ENCODE measurements at regions not wholly inside any gene's neighbourhood (a gene's known extent, or its start where the extent isn't known, plus 50 kb on each side); places are given as distances from the start of the nearest gene placed in this dataset.

DNA sequence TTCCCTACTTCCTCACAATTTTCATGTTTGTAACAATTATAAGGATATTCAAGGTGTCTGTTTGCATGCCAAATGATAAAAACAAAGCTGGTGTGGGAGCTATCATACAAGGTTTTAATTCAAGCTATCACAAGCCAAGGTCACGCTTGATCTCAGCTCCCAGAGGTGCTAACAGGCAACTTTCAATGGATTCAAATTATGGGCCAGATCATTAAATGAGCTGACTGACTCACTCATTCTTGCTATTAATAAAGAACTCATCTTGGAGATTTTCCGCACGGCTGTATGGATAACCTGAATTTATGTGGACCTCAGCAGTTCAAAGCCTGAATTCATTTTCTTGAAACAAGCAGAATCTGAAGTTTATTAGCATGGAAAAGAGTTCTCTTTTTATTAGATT lies 267.3 kb upstream of the CDH6 start:
- H3K27ac Mint-ChIP-seq = peak overlapping the region in 2 of 3 experiments; percentile 6 to 33
- no peaks in the 10 kb centered on the region for H3K4me1 Mint-ChIP-seq
- no peaks in the 10 kb centered on the region for H3K36me3 Mint-ChIP-seq (ENCODE audit: low read depth)
- H3K4me3 Mint-ChIP-seq = no peak overlapping the region
- no peaks in the 10 kb centered on the region for H3K27me3 Mint-ChIP-seq (ENCODE audit: low read depth)
- peaks cover 3% of the 10 kb centered on the region for H3K9me3 Mint-ChIP-seq
- TF ChIP-seq, protein P1, sequence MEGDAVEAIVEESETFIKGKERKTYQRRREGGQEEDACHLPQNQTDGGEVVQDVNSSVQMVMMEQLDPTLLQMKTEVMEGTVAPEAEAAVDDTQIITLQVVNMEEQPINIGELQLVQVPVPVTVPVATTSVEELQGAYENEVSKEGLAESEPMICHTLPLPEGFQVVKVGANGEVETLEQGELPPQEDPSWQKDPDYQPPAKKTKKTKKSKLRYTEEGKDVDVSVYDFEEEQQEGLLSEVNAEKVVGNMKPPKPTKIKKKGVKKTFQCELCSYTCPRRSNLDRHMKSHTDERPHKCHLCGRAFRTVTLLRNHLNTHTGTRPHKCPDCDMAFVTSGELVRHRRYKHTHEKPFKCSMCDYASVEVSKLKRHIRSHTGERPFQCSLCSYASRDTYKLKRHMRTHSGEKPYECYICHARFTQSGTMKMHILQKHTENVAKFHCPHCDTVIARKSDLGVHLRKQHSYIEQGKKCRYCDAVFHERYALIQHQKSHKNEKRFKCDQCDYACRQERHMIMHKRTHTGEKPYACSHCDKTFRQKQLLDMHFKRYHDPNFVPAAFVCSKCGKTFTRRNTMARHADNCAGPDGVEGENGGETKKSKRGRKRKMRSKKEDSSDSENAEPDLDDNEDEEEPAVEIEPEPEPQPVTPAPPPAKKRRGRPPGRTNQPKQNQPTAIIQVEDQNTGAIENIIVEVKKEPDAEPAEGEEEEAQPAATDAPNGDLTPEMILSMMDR (IDR thresholded peaks at IDR 0.05; ENCODE audit: unreplicated experiment in 3 of 3) = no peak

DNA sequence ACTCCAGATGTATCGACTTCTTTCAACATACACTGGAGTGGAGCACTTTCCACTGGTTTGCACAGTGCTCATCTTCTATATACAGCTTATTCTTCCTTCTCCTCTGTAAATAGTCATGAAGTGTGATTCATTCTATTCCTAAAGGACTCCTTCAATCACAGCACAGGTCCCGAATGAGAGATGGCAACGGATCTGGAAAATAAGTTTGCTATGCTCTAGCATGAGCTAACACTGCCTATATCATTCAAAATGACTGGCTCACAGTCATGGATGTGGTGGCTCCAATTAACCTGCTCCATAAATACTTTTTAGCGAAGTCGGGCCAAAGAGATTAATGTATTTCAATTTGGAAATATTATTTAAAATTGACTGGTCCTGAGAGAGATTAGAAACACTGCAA lies 272.1 kb upstream of the CDH6 start:
- H3K36me3 Mint-ChIP-seq (ENCODE audit: low read depth) = no peaks in the 10 kb centered on the region
- H3K9me3 Mint-ChIP-seq = peaks cover 3% of the 10 kb centered on the region

GRCh38 chr5:30918171-30918570 lies 275.3 kb upstream of the CDH6 start:
- no peak overlapping the region for H3K4me3 Mint-ChIP-seq
- no peaks in the 10 kb centered on the region for H3K9me3 Mint-ChIP-seq
- no peaks in the 10 kb centered on the region for H3K27me3 Mint-ChIP-seq (ENCODE audit: low read depth)
- TF ChIP-seq, protein P1 (IDR thresholded peaks at IDR 0.05; ENCODE audit: unreplicated experiment in 3 of 3) = no peak
- H3K36me3 Mint-ChIP-seq (ENCODE audit: low read depth) = no peaks in the 10 kb centered on the region
- no peaks in the 10 kb centered on the region for H3K4me1 Mint-ChIP-seq
- no peak overlapping the region for H3K27ac Mint-ChIP-seq

More for the DNA sequence above, 272.1 kb upstream of the CDH6 start:
- Mint-ChIP-seq H3K4me3 (no peak overlapping the region), H3K4me1 (no peaks in the 10 kb centered on the region), H3K27ac (no peak overlapping the region), H3K27me3 (ENCODE audit: low read depth) (no peaks in the 10 kb centered on the region)
- TF ChIP-seq, protein P1 (IDR thresholded peaks at IDR 0.05; ENCODE audit: unreplicated experiment in 3 of 3) = no peak

DNA sequence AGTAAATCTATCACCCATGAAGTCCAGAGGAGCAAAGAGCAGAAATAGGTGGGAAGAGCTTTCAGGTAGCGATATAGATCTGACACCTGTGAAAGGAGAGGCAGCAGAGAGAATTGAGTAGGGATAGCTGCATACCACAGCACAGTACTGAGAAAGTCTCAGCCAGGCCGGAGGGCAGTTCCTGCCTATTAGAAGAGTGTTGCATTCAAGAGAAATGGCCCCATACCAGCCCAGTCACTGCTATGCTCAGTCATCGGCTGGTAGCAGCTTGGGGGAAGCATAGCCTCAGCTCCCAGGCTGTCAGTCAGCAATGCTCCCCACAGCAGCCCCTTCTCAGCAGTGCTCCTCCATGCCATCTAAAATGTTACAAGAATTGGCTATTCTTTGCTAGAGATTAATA lies 285.1 kb upstream of the CDH6 start:
- no peaks in the 10 kb centered on the region for H3K9me3 Mint-ChIP-seq
- H3K27ac Mint-ChIP-seq = no peak overlapping the region
- H3K4me3 Mint-ChIP-seq = no peak overlapping the region
- no peaks in the 10 kb centered on the region for H3K36me3 Mint-ChIP-seq (ENCODE audit: low read depth)
- TF ChIP-seq, protein P1 (IDR thresholded peaks at IDR 0.05; ENCODE audit: unreplicated experiment in 3 of 3) = no peak
- peaks cover 6% of the 10 kb centered on the region for H3K27me3 Mint-ChIP-seq (ENCODE audit: low read depth)
- H3K4me1 Mint-ChIP-seq = no peaks in the 10 kb centered on the region

- Mint-ChIP-seq H3K36me3 (ENCODE audit: low read depth) (no peaks in the 10 kb centered on the region), H3K4me1 (no peaks in the 10 kb centered on the region), H3K27ac (no peak overlapping the region), H3K27me3 (ENCODE audit: low read depth) (no peaks in the 10 kb centered on the region), H3K9me3 (no peaks in the 10 kb centered on the region), H3K4me3 (no peak overlapping the region)
- TF ChIP-seq, protein P1 (IDR thresholded peaks at IDR 0.05; ENCODE audit: unreplicated experiment in 3 of 3) = no peak
Observed at GRCh38 chr5:30900367-30900766, 293.1 kb upstream of the CDH6 start.

DNA sequence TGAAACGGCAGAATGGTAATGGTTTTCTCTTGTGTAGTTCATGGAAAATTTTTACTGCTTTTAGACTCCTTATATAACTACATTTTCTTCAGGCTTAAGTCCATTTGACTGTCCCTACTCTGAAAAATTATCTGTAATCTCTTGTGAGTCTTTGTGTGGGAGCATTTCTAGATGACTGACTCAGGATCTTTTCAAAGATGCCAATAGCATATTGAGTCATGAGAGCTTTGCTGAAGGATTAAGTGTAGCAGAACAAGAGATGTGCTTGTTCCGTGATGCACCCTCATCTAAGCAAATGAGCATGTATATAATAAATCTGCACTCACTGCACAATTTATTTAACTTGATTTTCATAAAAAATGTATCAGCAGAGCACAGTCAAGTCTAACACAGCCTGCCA lies 298.7 kb upstream of the CDH6 start:
- no peaks in the 10 kb centered on the region for H3K4me1 Mint-ChIP-seq

More for the DNA sequence above, 298.7 kb upstream of the CDH6 start:
- no peaks in the 10 kb centered on the region for H3K27me3 Mint-ChIP-seq (ENCODE audit: low read depth)
- H3K4me3 Mint-ChIP-seq = no peak overlapping the region
- TF ChIP-seq, protein P1 (IDR thresholded peaks at IDR 0.05; ENCODE audit: unreplicated experiment in 3 of 3) = no peak
- H3K36me3 Mint-ChIP-seq (ENCODE audit: low read depth) = no peaks in the 10 kb centered on the region
- H3K9me3 Mint-ChIP-seq = no peaks in the 10 kb centered on the region
- no peak overlapping the region for H3K27ac Mint-ChIP-seq

All from nephron (organoid).